Progenitor cell of endocrine pancreas (in vitro differentiated cells): ENCODE measurements at regions not wholly inside any gene's neighbourhood (a gene's known extent, or its start where the extent isn't known, plus 50 kb on each side); places are given as distances from the start of the nearest gene placed in this dataset.

Experiments
- DNase-seq: peaks from one replicate; pipeline ENCODE4 v3.0.0; 2021; ENCODE audit warnings: low spot score; ENCODE audit not compliant: unreplicated experiment
- H3K27ac Mint-ChIP-seq: 2 replicates; pipeline ENCODE4 v1.8.0; 2021; ENCODE audit warnings: mild to moderate bottlenecking, moderate library complexity, mixed read lengths
- H3K27me3 Mint-ChIP-seq: 2 replicates; pipeline ENCODE4 v1.8.0; 2021; ENCODE audit warnings: mixed read lengths
- H3K36me3 Mint-ChIP-seq: 2 replicates; pipeline ENCODE4 v1.8.0; 2022; ENCODE audit warnings: mixed read lengths; ENCODE audit not compliant: insufficient read depth
- H3K4me1 Mint-ChIP-seq: 2 replicates; pipeline ENCODE4 v1.8.0; 2021; ENCODE audit warnings: low read depth, mixed read lengths
- H3K4me3 Mint-ChIP-seq: 2 replicates; pipeline ENCODE4 v1.8.0; 2021; ENCODE audit warnings: low read depth, mild to moderate bottlenecking, moderate library complexity, mixed read lengths
- H3K9me3 Mint-ChIP-seq: 2 replicates; pipeline ENCODE4 v1.8.0; 2021; ENCODE audit warnings: low read depth, mixed read lengths
- CTCF ChIP-seq: fragments of 200-600 bp; sonication (generic); IDR thresholded peaks from one replicate; pipeline ENCODE4 v1.5.0; 2021; ENCODE audit warnings: antibody characterized with exemption, mild to moderate bottlenecking; ENCODE audit not compliant: unreplicated experiment

GRCh38 chr5:2192496-2192895 lies 309.8 kb upstream of the IRX4 start:
- no peaks in the 10 kb centered on the region for H3K4me1 Mint-ChIP-seq
- peak; percentile 6 for DNase-seq
- H3K27ac Mint-ChIP-seq, result no peak overlapping the region
- no peak for TF ChIP-seq CTCF
- H3K9me3 Mint-ChIP-seq, result no peaks in the 10 kb centered on the region
- no peak overlapping the region for H3K4me3 Mint-ChIP-seq
- H3K36me3 Mint-ChIP-seq, result no peaks in the 10 kb centered on the region
- H3K27me3 Mint-ChIP-seq, result peaks cover 62% of the 10 kb centered on the region

GRCh38 chr5:2191972-2192371 lies 309.2 kb upstream of the IRX4 start:
- no peaks in the 10 kb centered on the region for H3K36me3 Mint-ChIP-seq
- DNase-seq, result peak; percentile 4
- no peaks in the 10 kb centered on the region for H3K4me1 Mint-ChIP-seq
- no peaks in the 10 kb centered on the region for H3K9me3 Mint-ChIP-seq
- H3K27ac Mint-ChIP-seq, result no peak overlapping the region
- no peak for TF ChIP-seq CTCF
- H3K27me3 Mint-ChIP-seq, result peaks cover 62% of the 10 kb centered on the region
- H3K4me3 Mint-ChIP-seq, result no peak overlapping the region

- peaks cover 62% of the 10 kb centered on the region for H3K27me3 Mint-ChIP-seq
- H3K4me1 Mint-ChIP-seq, result no peaks in the 10 kb centered on the region
- TF ChIP-seq CTCF, result no peak
- no peaks in the 10 kb centered on the region for H3K9me3 Mint-ChIP-seq
- no peaks in the 10 kb centered on the region for H3K36me3 Mint-ChIP-seq
- no peak overlapping the region for H3K4me3 Mint-ChIP-seq
- no peak overlapping the region for H3K27ac Mint-ChIP-seq
- peak; percentile 6 for DNase-seq
These were observed 307.8 kb upstream of the IRX4 start for GRCh38 chr5:2190549-2190948.

- H3K27me3 Mint-ChIP-seq, result peaks cover 77% of the 10 kb centered on the region
- H3K4me1 Mint-ChIP-seq, result peaks cover 1% of the 10 kb centered on the region
- TF ChIP-seq CTCF, result no peak
- H3K27ac Mint-ChIP-seq, result no peak overlapping the region
- DNase-seq, result peak; percentile 2
- H3K9me3 Mint-ChIP-seq, result no peaks in the 10 kb centered on the region
- H3K36me3 Mint-ChIP-seq, result no peaks in the 10 kb centered on the region
- H3K4me3 Mint-ChIP-seq, result no peak overlapping the region
These were observed 305.9 kb upstream of the IRX4 start for GRCh38 chr5:2188661-2189060.

- no peak for TF ChIP-seq CTCF
- H3K27ac Mint-ChIP-seq, result no peak overlapping the region
These were observed 305.4 kb upstream of the IRX4 start for GRCh38 chr5:2188137-2188536.

GRCh38 chr5:2187687-2188086 lies 305.0 kb upstream of the IRX4 start:
- TF ChIP-seq CTCF, result no peak
- Mint-ChIP-seq H3K27me3 (peaks cover 76% of the 10 kb centered on the region), H3K36me3 (no peaks in the 10 kb centered on the region), H3K27ac (no peak overlapping the region), H3K4me1 (peaks cover 5% of the 10 kb centered on the region), H3K4me3 (no peak overlapping the region), H3K9me3 (no peaks in the 10 kb centered on the region)
- DNase-seq, result peak; percentile 4

More at GRCh38 chr5:2188137-2188536, 305.4 kb upstream of the IRX4 start:
- Mint-ChIP-seq H3K4me1 (peaks cover 5% of the 10 kb centered on the region), H3K36me3 (no peaks in the 10 kb centered on the region), H3K27me3 (peaks cover 77% of the 10 kb centered on the region), H3K9me3 (no peaks in the 10 kb centered on the region), H3K4me3 (no peak overlapping the region)
- DNase-seq, result no peak
